Activated T-cell treated with anti-CD3 and anti-CD28 coated beads, Interleukin-2, amount 50 U/mL, for 24 hours (primary cell): ENCODE measurements at regions not wholly inside any gene's neighbourhood (a gene's known extent, or its start where the extent isn't known, plus 50 kb on each side); places are given as distances from the start of the nearest gene placed in this dataset.

Experiments
- DNase-seq: peaks from one replicate; pipeline ENCODE4 v3.0.0-alpha.2; 2020
- H3K27ac Mint-ChIP-seq: 2 replicates; pipeline ENCODE4 v1.8.0; 2020; ENCODE audit warnings: mild to moderate bottlenecking, mixed read lengths
- H3K27me3 Mint-ChIP-seq: 2 replicates; pipeline ENCODE4 v1.8.0; 2020; ENCODE audit warnings: mixed read lengths
- H3K36me3 Mint-ChIP-seq: 2 replicates; pipeline ENCODE4 v1.8.0; 2020; ENCODE audit warnings: low read depth, mixed read lengths
- H3K4me1 Mint-ChIP-seq: 2 replicates; pipeline ENCODE4 v1.8.0; 2020; ENCODE audit warnings: low read depth, mixed read lengths
- H3K4me3 Mint-ChIP-seq: 2 replicates; pipeline ENCODE4 v1.8.0; 2020; ENCODE audit warnings: mild to moderate bottlenecking, moderate library complexity, mixed read lengths
- H3K9me3 Mint-ChIP-seq: 2 replicates; pipeline ENCODE4 v1.8.0; 2020; ENCODE audit warnings: mixed read lengths

DNA sequence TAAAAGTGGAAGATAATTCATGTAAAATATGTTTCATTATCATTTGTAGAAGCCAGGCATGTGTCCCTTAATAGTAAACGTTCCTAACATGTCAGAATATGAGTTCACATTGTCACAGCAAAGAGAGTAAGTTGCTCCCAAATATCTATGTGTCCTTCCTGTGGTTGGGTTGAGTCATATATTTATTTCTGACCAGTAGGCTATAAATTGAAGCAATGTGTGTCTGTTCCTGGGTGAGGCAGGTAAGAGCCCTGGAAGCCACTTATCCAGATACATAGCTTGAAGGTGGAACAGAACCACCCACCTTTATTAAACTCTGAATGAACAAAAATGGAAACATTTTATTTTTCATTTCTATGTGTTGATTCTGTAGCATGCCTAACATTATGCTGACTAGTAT is 2251.6 kb downstream of the NCAM2 start:
- no peak for DNase-seq
- H3K4me3 Mint-ChIP-seq = no peak overlapping the region
- no peaks in the 10 kb centered on the region for H3K9me3 Mint-ChIP-seq
- H3K36me3 Mint-ChIP-seq = no peaks in the 10 kb centered on the region
- H3K27ac Mint-ChIP-seq = no peak overlapping the region
- no peaks in the 10 kb centered on the region for H3K27me3 Mint-ChIP-seq
- H3K4me1 Mint-ChIP-seq = no peaks in the 10 kb centered on the region

DNA sequence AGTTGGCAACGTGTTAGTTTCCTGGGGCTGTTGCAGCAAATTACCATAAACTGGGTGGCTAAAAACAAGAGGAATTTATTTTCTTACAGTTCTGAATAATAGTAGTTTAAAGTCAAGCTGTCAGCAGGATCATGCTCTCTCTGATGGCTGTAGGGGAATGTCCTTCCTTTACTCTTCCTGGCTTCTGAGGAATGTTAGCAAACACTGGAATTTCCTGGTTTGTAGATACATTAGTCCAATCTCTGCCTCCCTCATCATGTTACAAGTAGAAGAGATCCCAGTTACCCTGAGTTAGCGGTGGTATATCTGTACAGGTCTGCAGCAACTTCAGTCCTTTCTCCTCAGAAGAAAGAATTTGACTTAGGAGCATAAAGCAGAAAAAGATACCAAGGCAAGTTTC is 2249.1 kb downstream of the NCAM2 start:
- H3K27ac Mint-ChIP-seq = no peak overlapping the region
- no peaks in the 10 kb centered on the region for H3K36me3 Mint-ChIP-seq
- no peak for DNase-seq
- no peaks in the 10 kb centered on the region for H3K27me3 Mint-ChIP-seq
- H3K4me3 Mint-ChIP-seq = no peak overlapping the region
- H3K4me1 Mint-ChIP-seq = no peaks in the 10 kb centered on the region
- H3K9me3 Mint-ChIP-seq = no peaks in the 10 kb centered on the region

- Mint-ChIP-seq H3K27ac (no peak overlapping the region), H3K27me3 (no peaks in the 10 kb centered on the region), H3K36me3 (no peaks in the 10 kb centered on the region), H3K4me1 (no peaks in the 10 kb centered on the region), H3K4me3 (no peak overlapping the region), H3K9me3 (no peaks in the 10 kb centered on the region)
- DNase-seq = no peak
These were observed 2247.0 kb downstream of the NCAM2 start for GRCh38 chr21:23245255-23245654.

DNA sequence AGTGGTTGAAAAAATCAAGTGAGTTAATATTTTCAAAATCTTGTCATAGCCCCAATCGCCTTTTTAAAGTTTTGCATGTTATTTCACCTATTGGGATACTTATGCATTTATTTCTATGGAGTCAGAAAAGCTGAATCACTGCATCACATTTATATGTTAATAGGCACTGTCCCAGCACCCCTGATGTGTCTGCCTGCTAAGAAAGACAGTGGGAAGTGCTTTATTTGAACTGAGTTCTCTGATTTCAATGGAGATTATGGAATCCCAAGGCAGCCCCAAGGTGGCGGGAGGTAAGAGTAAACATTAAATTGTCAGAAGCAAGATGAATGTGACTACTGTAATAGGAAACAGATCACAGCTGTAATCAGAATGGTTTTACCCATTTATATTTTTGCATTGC is 2225.7 kb downstream of the NCAM2 start:
- Mint-ChIP-seq H3K9me3 (no peaks in the 10 kb centered on the region), H3K4me1 (no peaks in the 10 kb centered on the region), H3K27ac (no peak overlapping the region), H3K36me3 (no peaks in the 10 kb centered on the region), H3K27me3 (no peaks in the 10 kb centered on the region), H3K4me3 (no peak overlapping the region)
- DNase-seq = no peak

- Mint-ChIP-seq H3K36me3 (no peaks in the 10 kb centered on the region), H3K27ac (no peak overlapping the region), H3K4me1 (no peaks in the 10 kb centered on the region), H3K9me3 (no peaks in the 10 kb centered on the region), H3K4me3 (no peak overlapping the region), H3K27me3 (no peaks in the 10 kb centered on the region)
- DNase-seq = no peak
These were observed 2220.5 kb downstream of the NCAM2 start for GRCh38 chr21:23218667-23219066.

DNA sequence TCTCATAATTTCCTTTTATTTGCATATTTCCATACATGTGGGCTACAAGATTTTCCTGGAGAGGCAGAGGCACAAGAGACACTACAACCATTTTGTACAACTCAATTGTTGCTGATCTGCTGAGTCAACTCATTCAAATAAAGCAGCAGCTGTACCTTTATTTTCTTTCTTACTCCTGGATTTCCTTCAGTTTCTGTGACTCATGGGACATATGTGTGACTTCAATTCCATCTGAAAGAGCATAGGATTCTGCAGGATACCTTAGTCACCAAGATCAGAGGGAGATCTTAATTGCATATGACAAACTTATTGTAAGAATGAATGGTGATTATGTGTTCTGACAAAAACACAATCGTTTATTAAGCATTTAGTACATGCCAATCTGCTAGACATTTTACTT is 2219.4 kb downstream of the NCAM2 start:
- Mint-ChIP-seq H3K4me3 (no peak overlapping the region), H3K27ac (no peak overlapping the region), H3K4me1 (no peaks in the 10 kb centered on the region), H3K36me3 (no peaks in the 10 kb centered on the region), H3K9me3 (no peaks in the 10 kb centered on the region), H3K27me3 (no peaks in the 10 kb centered on the region)
- no peak for DNase-seq

DNA sequence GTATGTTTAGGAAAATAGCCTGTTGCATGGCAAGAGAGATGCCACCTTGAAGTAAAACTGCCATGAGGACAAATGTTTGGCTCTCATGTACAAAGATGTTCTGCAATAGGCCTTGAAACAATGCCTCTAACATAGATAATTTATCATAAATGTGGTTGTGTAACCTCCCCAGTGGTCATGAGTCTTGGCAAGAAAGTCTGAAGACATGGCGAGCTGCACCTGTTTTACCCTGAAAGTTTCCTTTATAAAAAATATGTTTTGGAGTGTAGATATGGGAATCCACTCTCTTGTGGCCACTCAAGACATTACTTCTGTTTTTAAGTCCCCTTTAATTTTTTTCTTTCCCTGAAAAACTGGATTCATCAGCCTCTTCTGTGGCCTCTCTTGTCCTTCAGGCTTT is 2217.1 kb downstream of the NCAM2 start:
- DNase-seq = no peak
- Mint-ChIP-seq H3K4me3 (no peak overlapping the region), H3K27me3 (no peaks in the 10 kb centered on the region), H3K27ac (no peak overlapping the region), H3K4me1 (no peaks in the 10 kb centered on the region), H3K36me3 (no peaks in the 10 kb centered on the region), H3K9me3 (peaks cover 5% of the 10 kb centered on the region)
